SK-N-SH (cell line): ENCODE measurements at regions not wholly inside any gene's neighbourhood (a gene's known extent, or its start where the extent isn't known, plus 50 kb on each side); places are given as distances from the start of the nearest gene placed in this dataset.

Experiments
- CTCF ChIA-PET: fragments of 300-600, 350-600 bp; formaldehyde crosslinking; extraction: SDS; loops from one replicate; lab custom pipeline; 2021; lab: Yijun Ruan, JAX
- POLR2A ChIA-PET: fragments of 350-600 bp; sonication (Branson Sonifier 250); formaldehyde crosslinking; extraction: SDS; loops from one replicate; lab custom pipeline; 2020; ENCODE audit warnings: antibody characterized with exemption, inconsistent platforms; lab: Yijun Ruan, JAX
- DNase-seq: peaks from one replicate; pipeline ENCODE4 v3.0.0; 2012
- H2AFZ ChIP-seq: fragments of 200-600 bp; sonication (generic); 2 replicates; pipeline ENCODE4 v1.8.1; 2016; ENCODE audit warnings: antibody characterized with exemption, mild to moderate bottlenecking, low read depth
- H3F3A ChIP-seq: fragments of 200-600 bp; sonication (generic); replicated peaks from 2 replicates; pipeline ENCODE3; 2016; ENCODE audit warnings: antibody characterized with exemption, mild to moderate bottlenecking; ENCODE audit not compliant: insufficient read depth
- H3K27ac ChIP-seq, 2 experiments: fragments of 200-500 bp in 1 of 2; fragments of 200-600 bp in 1 of 2; sonication (Bioruptor generic) in 1 of 2; sonication (generic), shearing (Covaris generic) in 1 of 2; 2 replicates each; pipeline versions ENCODE4 v1.5.1 to v1.6.1; 2014 to 2016; ENCODE audit warnings: low read depth in 2 of 2, inconsistent platforms in 1 of 2, low read length in 1 of 2, mild to moderate bottlenecking in 1 of 2, mixed read lengths in 1 of 2
- H3K27me3 ChIP-seq: fragments of 200-600 bp; sonication (generic), shearing (Covaris generic); 2 replicates; pipeline ENCODE4 v1.6.1; 2016; ENCODE audit warnings: mixed run types; ENCODE audit not compliant: insufficient read depth
- H3K36me3 ChIP-seq, 2 experiments: fragments of 200-500 bp in 1 of 2; fragments of 200-600 bp in 1 of 2; sonication (Bioruptor generic) in 1 of 2; sonication (generic) in 1 of 2; replicated peaks in 1 of 2; 2 replicates each; pipeline versions ENCODE3 to v1.5.1; 2014 to 2016; ENCODE audit warnings: low read length in 1 of 2, mild to moderate bottlenecking in 1 of 2; ENCODE audit not compliant: insufficient read depth in 2 of 2, control insufficient read depth in 1 of 2
- H3K4me1 ChIP-seq, 2 experiments: fragments of 200-500 bp in 1 of 2; fragments of 200-600 bp in 1 of 2; sonication (Bioruptor generic) in 1 of 2; sonication (generic), shearing (Covaris generic) in 1 of 2; 2 replicates each; pipeline versions ENCODE4 v1.5.1 to v1.6.1; 2014 to 2016; ENCODE audit warnings: low read depth in 1 of 2, low read length in 1 of 2, mixed run types in 1 of 2; ENCODE audit not compliant: insufficient read depth in 2 of 2, control insufficient read depth in 1 of 2
- H3K4me2 ChIP-seq: fragments of 200-600 bp; sonication (generic), shearing (Covaris generic); 2 replicates; pipeline ENCODE4 v1.6.1; 2017; ENCODE audit warnings: mixed run types
- H3K4me3 ChIP-seq, 2 experiments: fragments of 200-500 bp in 1 of 2; fragments of 200-600 bp in 1 of 2; sonication (Bioruptor generic) in 1 of 2; sonication (generic), shearing (Covaris generic) in 1 of 2; 2 replicates each; pipeline versions ENCODE4 v1.5.1 to v1.8.1; 2014 to 2016; ENCODE audit warnings: low read depth in 2 of 2, inconsistent platforms in 1 of 2, low read length in 1 of 2, mild to moderate bottlenecking in 1 of 2, mixed read lengths in 1 of 2, moderate library complexity in 1 of 2
- H3K79me2 ChIP-seq: fragments of 200-600 bp; sonication (generic); 2 replicates; pipeline ENCODE4 v1.8.1; 2017; ENCODE audit warnings: mild to moderate bottlenecking; ENCODE audit not compliant: insufficient read depth
- H3K9ac ChIP-seq: fragments of 200-600 bp; sonication (generic); 2 replicates; pipeline ENCODE4 v1.6.1; 2017; ENCODE audit warnings: mixed run types
- H3K9me2 ChIP-seq: fragments of 200-600 bp; sonication (generic); 2 replicates; pipeline ENCODE4 v1.6.1; 2017; ENCODE audit warnings: mixed run types
- H3K9me3 ChIP-seq: fragments of 200-600 bp; sonication (generic); 2 replicates; pipeline ENCODE4 v1.6.1; 2017; ENCODE audit warnings: mixed run types, mild to moderate bottlenecking, moderate library complexity
- H4K20me1 ChIP-seq: fragments of 200-600 bp; sonication (generic); 2 replicates; pipeline ENCODE4 v1.6.1; 2017; ENCODE audit warnings: mild to moderate bottlenecking, mixed run types; ENCODE audit not compliant: insufficient read depth
- EZH2phosphoT487 ChIP-seq: fragments of 200-600 bp; sonication (generic); IDR thresholded peaks from 2 replicates; pipeline ENCODE4 v1.6.1; 2017; ENCODE audit warnings: low read depth, mixed run types, mild to moderate bottlenecking, antibody characterized with exemption, moderate library complexity, borderline replicate concordance
- JUND ChIP-seq: IDR thresholded peaks from 2 replicates; pipeline ENCODE4 v1.4.0; 2012
- NFIC ChIP-seq: IDR thresholded peaks from 2 replicates; pipeline ENCODE4 v1.4.0; 2012; ENCODE audit warnings: borderline replicate concordance
- RFX5 ChIP-seq: IDR thresholded peaks from 2 replicates; pipeline ENCODE4 v1.6.1; 2012; ENCODE audit warnings: mild to moderate bottlenecking, improper control_type of control experiment, low read length
- SMC3 ChIP-seq: IDR thresholded peaks from 2 replicates; pipeline ENCODE4 v1.6.1; 2012; ENCODE audit warnings: low read depth, low read length, improper control_type of control experiment
- WGBS: methylation state at CpG from one replicate; pipeline ENCODE4 v1.1.6; 2017; ENCODE audit warnings: low lambda C conversion rate; 5-methylcytosine and 5-hydroxymethylcytosine counted together
- TF ChIP-seq, protein P1 (sequence below): IDR thresholded peaks from 2 replicates; pipeline ENCODE4 v1.4.0; 2012; ENCODE audit warnings: low read depth, borderline replicate concordance
- TF ChIP-seq, protein P2 (sequence below): IDR thresholded peaks from 2 replicates; pipeline ENCODE4 v1.4.0; 2012; ENCODE audit warnings: low read depth, borderline replicate concordance

DNA sequence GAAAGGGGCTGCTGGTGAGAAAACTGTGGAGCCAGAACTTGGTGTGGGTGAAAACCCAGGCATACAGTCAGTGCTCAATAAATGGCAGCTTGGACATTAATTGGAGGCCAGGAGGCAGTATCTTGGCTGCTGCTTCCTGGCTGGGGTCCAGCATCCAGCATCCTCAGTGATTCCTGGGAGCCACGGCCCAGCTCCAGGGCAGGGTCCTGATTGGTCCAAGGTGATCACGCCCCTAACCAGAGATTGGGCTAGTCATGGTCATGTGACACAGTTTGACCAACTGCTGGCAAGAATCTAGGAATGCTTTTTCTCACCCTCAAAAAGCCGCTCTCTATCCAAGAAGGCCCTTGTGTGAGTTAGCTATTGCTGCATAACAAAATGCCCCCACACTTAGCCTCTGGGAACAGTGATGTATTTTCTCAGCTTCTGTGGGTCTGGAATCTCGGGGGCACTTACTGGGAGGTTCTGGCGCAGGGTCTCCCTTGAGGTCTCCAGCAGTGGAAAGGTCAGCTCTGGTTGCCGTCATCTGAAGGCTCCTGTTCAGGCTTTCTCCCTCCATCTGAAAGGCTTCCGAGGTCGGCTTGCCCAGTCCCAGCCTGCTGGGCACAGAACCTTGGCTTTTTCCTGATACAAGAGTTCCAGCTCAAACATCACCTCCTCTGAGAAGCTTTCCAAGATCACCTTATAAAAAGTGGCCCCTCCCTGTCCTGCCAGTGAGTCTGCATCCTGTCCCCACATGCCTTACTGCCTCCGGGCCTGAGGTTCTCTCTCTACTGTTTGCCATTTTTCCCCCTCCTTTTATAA lies 119.2 kb upstream of the NCOR2 start:
- CTCF ChIA-PET = interaction anchor here (1.0 kb wide), 1 partner anchor 14 kb away, joined by 3 read pairs; no protein-coding TSS in a partner anchor
- Histone ChIP-seq H3K27me3 (no peaks in the 10 kb centered on the region), H3K27ac (peak overlapping the region in 1 of 2 experiments; percentile 85; a peak in 3 of 4 replicates), H4K20me1 (no peaks in the 10 kb centered on the region), H3F3A (peaks cover 36% of the 10 kb centered on the region), H3K9me2 (no peaks in the 10 kb centered on the region), H3K4me2 (peak overlapping the region; percentile 85), H3K9me3 (no peaks in the 10 kb centered on the region), H3K9ac (no peak overlapping the region), H3K79me2 (no peaks in the 10 kb centered on the region), H3K36me3 (no peaks in the 10 kb centered on the region), H3K4me3 (no peak overlapping the region), H2AFZ (no peak overlapping the region), H3K4me1 (peaks cover 23 to 38% of the 10 kb centered on the region in 2 experiments)
- no peak for TF ChIP-seq EZH2phosphoT487
- TF ChIP-seq, protein P1, sequence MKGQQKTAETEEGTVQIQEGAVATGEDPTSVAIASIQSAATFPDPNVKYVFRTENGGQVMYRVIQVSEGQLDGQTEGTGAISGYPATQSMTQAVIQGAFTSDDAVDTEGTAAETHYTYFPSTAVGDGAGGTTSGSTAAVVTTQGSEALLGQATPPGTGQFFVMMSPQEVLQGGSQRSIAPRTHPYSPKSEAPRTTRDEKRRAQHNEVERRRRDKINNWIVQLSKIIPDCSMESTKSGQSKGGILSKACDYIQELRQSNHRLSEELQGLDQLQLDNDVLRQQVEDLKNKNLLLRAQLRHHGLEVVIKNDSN = peak; percentile 64; the same call in 1 of the 2 replicates
- TF ChIP-seq SMC3 = no peak
- POLR2A ChIA-PET = no interaction called here
- WGBS = 100% methylated on average over 4 of the region's 9 CpGs
- DNase-seq = no peak

DNA sequence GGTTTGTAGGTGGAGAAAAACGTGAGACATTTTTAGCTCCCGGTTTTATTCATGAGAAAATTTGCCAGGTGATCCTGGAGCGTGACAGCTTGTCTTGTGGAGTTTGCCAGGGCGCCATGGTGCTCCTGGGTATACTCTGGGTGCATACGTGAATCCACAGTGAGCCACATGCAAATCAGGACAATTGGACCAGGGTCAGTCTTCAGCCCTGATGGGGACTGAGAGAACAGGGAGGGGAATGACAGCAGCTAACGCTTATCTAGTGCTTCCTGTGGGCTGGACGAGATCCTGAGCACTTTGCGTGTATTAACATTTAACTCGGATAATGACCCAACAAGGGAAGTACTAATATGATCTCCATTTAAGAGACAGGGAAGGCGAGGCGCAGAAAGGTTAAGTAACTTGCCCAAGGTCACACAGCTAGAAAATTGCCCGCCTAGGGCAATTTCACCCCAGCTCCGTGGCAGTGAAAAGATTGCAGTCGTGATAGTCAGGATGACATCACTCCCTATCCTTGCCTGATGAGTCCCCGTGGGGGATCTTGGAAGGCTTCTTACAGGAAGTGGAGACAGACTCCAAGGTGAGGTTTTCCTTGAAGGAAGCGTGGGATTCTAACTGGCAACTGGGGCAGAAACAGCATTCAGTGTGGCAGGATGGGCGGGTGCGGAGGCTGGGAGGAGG lies 118.4 kb upstream of the NCOR2 start:
- Histone ChIP-seq H3K9me3 (no peaks in the 10 kb centered on the region), H4K20me1 (no peaks in the 10 kb centered on the region), H3K79me2 (no peaks in the 10 kb centered on the region), H3K9ac (peak overlapping the region; percentile 55; the same call in 1 of the 2 replicates), H3K4me2 (peak overlapping the region; percentile 85), H3K36me3 (no peaks in the 10 kb centered on the region), H3K9me2 (no peaks in the 10 kb centered on the region), H3K27ac (peak overlapping the region; percentile 85 to 90), H3K4me1 (peaks cover 29 to 41% of the 10 kb centered on the region in 2 experiments), H3K27me3 (no peaks in the 10 kb centered on the region), H2AFZ (peak overlapping the region; percentile 56), H3K4me3 (peak overlapping the region; percentile 37 to 60; a peak in 3 of 4 replicates), H3F3A (peaks cover 40% of the 10 kb centered on the region)
- CTCF ChIA-PET = interaction anchor here (1.5 to 1.6 kb wide), 3 partner anchors 17 to 317 kb away, joined by 3 to 4 read pairs (median 3); no protein-coding TSS in a partner anchor
- no peak for DNase-seq
- POLR2A ChIA-PET = interaction anchor here (1.2 kb wide), 1 partner anchor 122 kb away, joined by 3 read pairs; no protein-coding TSS in a partner anchor
- TF ChIP-seq RFX5 (no peak), JUND (no peak), NFIC (0 out of 2 replicates have a peak, but pooled peaks have one; percentile 8)
- TF ChIP-seq, protein P2, sequence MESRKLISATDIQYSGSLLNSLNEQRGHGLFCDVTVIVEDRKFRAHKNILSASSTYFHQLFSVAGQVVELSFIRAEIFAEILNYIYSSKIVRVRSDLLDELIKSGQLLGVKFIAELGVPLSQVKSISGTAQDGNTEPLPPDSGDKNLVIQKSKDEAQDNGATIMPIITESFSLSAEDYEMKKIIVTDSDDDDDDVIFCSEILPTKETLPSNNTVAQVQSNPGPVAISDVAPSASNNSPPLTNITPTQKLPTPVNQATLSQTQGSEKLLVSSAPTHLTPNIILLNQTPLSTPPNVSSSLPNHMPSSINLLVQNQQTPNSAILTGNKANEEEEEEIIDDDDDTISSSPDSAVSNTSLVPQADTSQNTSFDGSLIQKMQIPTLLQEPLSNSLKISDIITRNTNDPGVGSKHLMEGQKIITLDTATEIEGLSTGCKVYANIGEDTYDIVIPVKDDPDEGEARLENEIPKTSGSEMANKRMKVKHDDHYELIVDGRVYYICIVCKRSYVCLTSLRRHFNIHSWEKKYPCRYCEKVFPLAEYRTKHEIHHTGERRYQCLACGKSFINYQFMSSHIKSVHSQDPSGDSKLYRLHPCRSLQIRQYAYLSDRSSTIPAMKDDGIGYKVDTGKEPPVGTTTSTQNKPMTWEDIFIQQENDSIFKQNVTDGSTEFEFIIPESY = no peak
- 45% methylated on average over 18 of the region's 18 CpGs for WGBS
